HepG2 (cell line): ENCODE measurements at regions not wholly inside any gene's neighbourhood (a gene's known extent, or its start where the extent isn't known, plus 50 kb on each side); places are given as distances from the start of the nearest gene placed in this dataset.
"Not testable (repeated sequence)": the region's sequence is repeated elsewhere in the genome, so short reads cannot be mapped to it uniquely, and the experiment has no call there.

Experiments used
- ATAC-seq: fragments of 200-7000 bp; cut with Tn5 transposase; 3 replicates; pipeline ENCODE4 v1.9.1; 2020; ENCODE audit warnings: mild to moderate bottlenecking, moderate library complexity
- BruUV-seq: library from RNA; stranded (reverse); fragments of 400-500 nt; replicated peaks from 2 replicates; lab custom pipeline; 2021; lab: Mats Ljungman, UMichigan
- CTCF ChIA-PET: fragments of 300-600 bp; formaldehyde crosslinking; extraction: SDS; loops from one replicate; lab custom pipeline; 2021; ENCODE audit warnings: low total read pairs, inconsistent platforms, low intra/inter-chr PET ratio; lab: Yijun Ruan, JAX
- POLR2A ChIA-PET: fragments of 350-600 bp; sonication (Branson Sonifier 250); formaldehyde crosslinking; loops from one replicate; lab custom pipeline; 2020; ENCODE audit warnings: antibody characterized with exemption, inconsistent platforms; lab: Yijun Ruan, JAX
- DNase-seq: peaks from one replicate; pipeline ENCODE4 v3.0.0-alpha.2; 2015; ENCODE audit warnings: low spot score
- FAIRE-seq: peaks from 3 replicates; lab custom pipeline; 2011; peaks lifted over from hg19 to GRCh38; lab: Jason Lieb, UNC
- H2AFZ ChIP-seq: one replicate; pipeline ENCODE4 v1.6.1; 2011; ENCODE audit warnings: low read length, inconsistent platforms
- H3K27ac ChIP-seq: fragments of 300-600 bp; 3 replicates; pipeline ENCODE4 v1.8.0; 2011; ENCODE audit warnings: mixed run types, mild to moderate bottlenecking, mixed read lengths, low read length, inconsistent platforms; ENCODE audit not compliant: insufficient read depth; ENCODE audit errors: extremely low read length
- H3K27me3 ChIP-seq, 2 experiments: fragments of 200-600 bp in 1 of 2; 2 replicates in 1 of 2; 3 replicates in 1 of 2; pipeline versions ENCODE4 v1.6.0 to v1.8.0; 2011; ENCODE audit warnings: low read length in 2 of 2, mild to moderate bottlenecking in 2 of 2, moderate library complexity in 2 of 2, inconsistent platforms in 1 of 2; ENCODE audit not compliant: insufficient read depth in 2 of 2, control insufficient read depth in 1 of 2
- H3K36me3 ChIP-seq, 2 experiments: fragments of 200-600 bp in 1 of 2; replicated peaks in 1 of 2; 2 replicates in 1 of 2; 3 replicates in 1 of 2; pipeline versions ENCODE4 v1.5.1 to v1.8.0; 2011; ENCODE audit warnings: low read length in 2 of 2, inconsistent platforms in 1 of 2; ENCODE audit not compliant: insufficient read depth in 2 of 2, control insufficient read depth in 1 of 2
- H3K4me1 ChIP-seq: 2 replicates; pipeline ENCODE4 v1.5.1; 2012; ENCODE audit warnings: low read length, inconsistent platforms; ENCODE audit not compliant: insufficient read depth
- H3K4me2 ChIP-seq: 2 replicates; pipeline ENCODE4 v1.6.0; 2011; ENCODE audit warnings: low read depth, low read length, inconsistent platforms
- H3K4me3 ChIP-seq, 3 experiments: fragments of 200-600 bp in 1 of 3; sonication (generic), shearing (Covaris generic) in 1 of 3; replicated peaks in 1 of 3; 2 replicates each; pipeline ENCODE4 v1.5.1; 2011 to 2016; ENCODE audit warnings: low read length in 3 of 3, inconsistent platforms in 2 of 3, low read depth in 2 of 3, mild to moderate bottlenecking in 2 of 3, control low read depth in 1 of 3, mixed read lengths in 1 of 3; ENCODE audit not compliant: insufficient read depth in 1 of 3
- H3K79me2 ChIP-seq: one replicate; pipeline ENCODE4 v1.6.1; 2011; ENCODE audit warnings: low read length, inconsistent platforms; ENCODE audit not compliant: insufficient read depth
- H3K9ac ChIP-seq: 2 replicates; pipeline ENCODE4 v1.6.0; 2011; ENCODE audit warnings: mild to moderate bottlenecking, low read depth, low read length, inconsistent platforms; ENCODE audit not compliant: insufficient read depth
- H3K9me3 ChIP-seq: 2 replicates; pipeline ENCODE4 v1.5.1; 2012; ENCODE audit warnings: mild to moderate bottlenecking, low read length
- H4K20me1 ChIP-seq: 2 replicates; pipeline ENCODE4 v1.6.0; 2011; ENCODE audit warnings: inconsistent platforms, mild to moderate bottlenecking, low read length, moderate library complexity; ENCODE audit not compliant: insufficient read depth
- ARHGAP35 ChIP-seq: sonication (generic); formaldehyde crosslinking; IDR thresholded peaks from 2 replicates; pipeline ENCODE4 v1.9.0; 2022; ENCODE audit warnings: mild to moderate bottlenecking, inconsistent platforms, moderate library complexity, missing genetic modification reagents, borderline replicate concordance
- RAD51 ChIP-seq: fragments of 450-650 bp; IDR thresholded peaks from 2 replicates; pipeline ENCODE4 v1.6.1; 2016; ENCODE audit warnings: borderline replicate concordance
- RERE ChIP-seq: IDR thresholded peaks from 2 replicates; pipeline ENCODE4 v1.6.1; 2016; ENCODE audit warnings: low read depth, missing genetic modification reagents, missing compliant biosample characterization
- SMC3 ChIP-seq: IDR thresholded peaks from 2 replicates; pipeline ENCODE4 v1.6.1; 2011; ENCODE audit warnings: low read length, improper control_type of control experiment
- THYN1 ChIP-seq: sonication (generic); formaldehyde crosslinking; IDR thresholded peaks from 2 replicates; pipeline ENCODE4 v1.8.1; 2023; ENCODE audit warnings: low read depth, mild to moderate bottlenecking, moderate library complexity, missing genetic modification reagents, borderline replicate concordance
- TSC22D2 ChIP-seq: sonication (generic); formaldehyde crosslinking; IDR thresholded peaks from 2 replicates; pipeline ENCODE4 v1.5.1; 2020; ENCODE audit warnings: missing genetic modification reagents, mild to moderate bottlenecking, borderline replicate concordance
- WGBS: methylation state at CpG from one replicate; pipeline ENCODE4 v1.1.6; 2017; ENCODE audit warnings: low lambda C conversion rate; 5-methylcytosine and 5-hydroxymethylcytosine counted together
- in situ Hi-C: cut with HindIII; loops from 2 replicates; pipeline ENCODE4 v1.10.0; 2017; ENCODE audit warnings: low pct_unique_long_range_greater_than_20kb; ENCODE audit not compliant: extremely low pct_ligation_motif_present
- intact Hi-C: fragments of 100-400 bp; cut with micrococcal nuclease; formaldehyde crosslinking; loops from one replicate; pipeline ENCODE4 v1.10.0; 2022; ENCODE audit not compliant: unreplicated experiment

GRCh38 chr7:23938937-23939552 lies 229.0 kb downstream of the STK31 start (continued):
- TF ChIP-seq RERE (CRISPR knock-in tag): no peak
- 0 out of 2 replicates have a peak, but pooled peaks have one; percentile 30 for TF ChIP-seq TSC22D2 (CRISPR knock-in tag)
- no peak for TF ChIP-seq RAD51
- TF ChIP-seq SMC3: peak; percentile 87
- TF ChIP-seq THYN1 (CRISPR knock-in tag): no peak
- TF ChIP-seq ARHGAP35 (CRISPR knock-in tag): no peak
- TF ChIP-seq, all 625 proteins: peak for 10

- H2AFZ ChIP-seq, H3K4me1 ChIP-seq, ATAC-seq, H3K4me3 ChIP-seq, DNase-seq, H4K20me1 ChIP-seq, in situ Hi-C loops, H3K27ac ChIP-seq, FAIRE-seq, H3K36me3 ChIP-seq, H3K9ac ChIP-seq, POLR2A ChIA-PET, H3K4me2 ChIP-seq, BruUV-seq, H3K79me2 ChIP-seq, H3K27me3 ChIP-seq, H3K9me3 ChIP-seq: not testable (repeated sequence)
- intact Hi-C loops: loop anchor here (5.0 to 10.0 kb wide), 2 partner anchors 175 to 728 kb away; no protein-coding TSS in a partner anchor
- 0% methylated on average over 2 of the region's 2 CpGs for WGBS
- CTCF ChIA-PET: interaction anchor here (0.8 to 1.6 kb wide), 3 partner anchors 442 to 726 kb away, joined by 4 to 11 read pairs (median 5); no protein-coding TSS in a partner anchor
These were observed 229.7 kb downstream of the STK31 start for GRCh38 chr7:23939747-23940146.
